DMS79 (cell line): ENCODE measurements at regions not wholly inside any gene's neighbourhood (a gene's known extent, or its start where the extent isn't known, plus 50 kb on each side); places are given as distances from the start of the nearest gene placed in this dataset.
"Not testable (repeated sequence)": the region's sequence is repeated elsewhere in the genome, so short reads cannot be mapped to it uniquely, and the experiment has no call there.

Experiments
- DNase-seq: peaks from one replicate; lab custom pipeline; 2025; lab: John Stamatoyannopoulos, UW

DNA sequence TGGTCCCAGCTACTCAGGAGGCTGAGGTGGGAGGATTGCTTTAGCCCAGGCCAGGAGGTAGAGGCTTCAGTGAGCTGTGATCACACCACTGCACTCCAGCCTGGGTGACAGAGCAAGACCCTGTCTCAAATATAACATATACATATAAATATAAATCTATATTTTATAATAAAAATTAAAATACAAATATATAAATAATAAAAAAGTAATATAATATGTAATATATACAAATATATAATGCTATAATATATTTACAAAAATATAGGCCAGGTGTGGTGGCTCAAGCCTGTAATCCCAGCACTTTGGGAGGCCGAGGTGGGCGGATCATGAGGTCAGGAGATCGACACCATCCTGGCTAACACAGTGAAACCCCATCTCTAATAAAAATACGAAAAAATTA, 131.4 kb downstream of the MFAP3L start:
- DNase-seq: not testable (repeated sequence)

DNA sequence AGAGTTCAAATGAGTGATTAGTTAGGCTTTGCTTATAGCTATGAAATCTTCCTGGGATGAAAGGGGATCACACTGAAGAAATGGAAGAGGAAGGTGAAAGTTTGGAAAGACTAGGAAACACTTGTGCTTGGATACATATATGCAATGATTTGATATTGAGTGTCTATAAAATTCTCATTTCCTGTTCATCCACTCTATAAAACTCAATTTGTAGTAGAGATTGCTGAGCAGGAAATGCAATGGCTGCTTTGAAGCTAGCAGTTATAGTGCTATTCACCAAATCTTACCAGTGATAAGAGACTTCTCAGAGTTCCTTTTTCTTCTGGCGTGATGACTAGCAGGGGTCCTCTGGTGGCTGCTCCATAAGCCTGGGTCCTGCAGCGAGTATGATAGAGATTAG, 128.1 kb upstream of the HPF1 start:
- no peak for DNase-seq

DNA sequence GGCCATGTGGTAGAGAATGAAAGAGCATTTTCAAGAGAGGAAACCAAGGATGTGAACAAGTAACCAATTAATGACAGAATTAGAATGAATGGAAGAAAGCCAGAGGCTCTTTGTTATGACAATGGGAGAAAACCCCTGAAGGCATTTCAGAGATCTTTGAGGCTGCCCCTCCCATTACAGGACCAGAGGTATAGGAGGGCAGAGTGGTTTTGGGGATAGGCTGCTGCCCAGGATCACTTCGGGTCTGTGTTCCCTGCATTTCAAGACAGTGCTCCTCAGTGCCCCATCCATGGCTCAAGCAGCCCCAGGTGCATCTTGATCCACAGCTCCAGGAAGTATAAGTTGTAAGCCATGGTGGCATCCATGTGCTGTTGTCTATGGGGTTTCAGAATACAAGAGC, 124.0 kb upstream of the HPF1 start:
- no peak for DNase-seq

DNA sequence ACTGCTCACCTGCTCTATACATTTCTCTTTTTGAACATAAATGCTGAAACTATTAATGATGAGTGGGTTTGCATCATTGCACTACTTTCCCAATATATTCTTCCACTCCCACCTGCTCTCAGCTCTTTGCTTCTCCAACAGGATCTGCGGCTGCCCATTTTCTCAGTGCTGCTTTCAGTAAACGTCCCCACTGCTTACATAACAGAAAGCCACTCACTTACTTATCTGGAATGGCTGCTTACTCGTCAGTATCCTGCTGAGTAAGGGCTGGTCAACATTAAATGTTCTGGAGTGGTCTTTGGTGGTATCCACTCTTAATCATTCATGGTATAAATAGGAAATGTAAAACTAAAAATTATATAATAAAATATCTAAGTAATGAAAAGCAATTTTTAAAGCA, 112.8 kb upstream of the HPF1 start:
- DNase-seq: no peak

DNA sequence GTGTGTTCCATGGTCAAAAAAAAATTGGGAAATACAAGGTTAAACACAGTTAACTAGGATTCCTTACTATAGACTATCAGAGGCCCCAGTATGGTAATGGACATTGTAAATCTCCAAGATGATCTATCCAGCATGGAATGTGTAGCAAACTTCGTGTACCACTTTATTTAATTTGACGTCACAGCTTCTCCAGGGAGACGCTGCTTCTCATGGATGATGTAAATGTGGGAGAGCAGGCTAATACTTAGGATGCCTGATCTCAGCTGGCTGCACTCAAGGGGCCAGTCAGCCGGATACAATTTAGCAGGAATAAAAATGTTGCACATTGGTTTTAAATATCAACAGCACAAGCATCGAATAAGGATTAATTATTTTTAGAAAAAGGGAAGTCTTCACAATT, 111.7 kb upstream of the HPF1 start:
- no peak for DNase-seq

DNA sequence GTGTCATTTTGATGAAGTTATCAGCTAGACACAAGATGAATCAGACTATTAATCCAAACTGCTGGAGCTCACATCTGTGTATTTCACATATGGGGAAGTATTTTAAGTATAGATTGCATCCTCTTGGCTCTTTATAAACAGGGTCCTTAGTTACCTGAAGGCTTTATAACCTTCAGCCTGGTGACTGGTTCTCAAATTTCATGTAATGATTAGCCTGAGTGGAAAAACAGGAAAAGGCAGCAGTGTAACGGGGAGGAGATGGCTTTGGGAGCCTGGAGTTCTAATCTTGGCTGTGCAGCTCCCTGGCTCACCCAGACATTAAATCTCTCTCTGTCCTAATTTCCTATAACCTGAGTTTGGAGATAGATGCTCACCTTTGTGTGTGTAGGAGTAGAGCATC, 103.8 kb upstream of the HPF1 start:
- DNase-seq: no peak

DNA sequence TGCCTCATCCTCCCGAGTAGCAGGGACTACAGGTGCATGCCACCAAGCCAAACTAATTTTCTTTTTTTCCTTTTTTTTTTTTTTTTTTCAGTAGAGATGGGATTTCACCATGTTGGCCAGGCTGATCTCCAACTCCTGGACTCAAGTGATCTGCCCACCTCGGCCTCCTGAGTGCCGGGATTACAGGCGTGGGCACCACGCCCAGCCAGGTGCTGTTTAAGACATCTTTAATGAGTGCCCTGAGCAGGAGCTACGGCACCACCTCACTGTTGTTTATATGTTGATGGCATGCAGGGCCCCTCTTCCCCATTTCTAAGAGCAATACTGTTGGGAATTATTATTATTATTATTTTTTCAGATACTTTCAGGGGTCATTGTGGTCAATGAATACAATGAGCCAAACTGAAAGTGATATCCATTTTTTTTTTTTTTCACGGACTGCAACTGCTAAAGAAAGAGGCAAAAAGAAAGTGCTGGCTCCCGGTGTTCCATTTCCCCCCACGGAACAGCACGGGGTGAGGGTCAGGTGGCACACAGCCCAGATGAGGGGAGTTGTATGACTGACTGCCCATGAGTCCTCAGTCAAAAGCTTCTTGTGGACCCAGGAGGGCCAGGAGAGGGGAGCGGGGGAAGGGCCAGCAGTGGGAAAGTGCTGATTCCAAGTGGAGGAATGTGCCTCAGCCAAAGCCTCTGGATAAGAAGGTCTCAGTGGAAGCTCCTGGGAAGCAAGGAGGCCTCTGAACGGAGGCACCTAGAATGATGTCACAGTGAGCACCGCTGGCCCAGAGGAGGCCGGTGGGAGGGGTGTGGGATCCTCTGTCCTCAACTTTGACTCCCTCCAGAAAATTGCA, 101.8 kb upstream of the HPF1 start:
- DNase-seq: no peak

DNA sequence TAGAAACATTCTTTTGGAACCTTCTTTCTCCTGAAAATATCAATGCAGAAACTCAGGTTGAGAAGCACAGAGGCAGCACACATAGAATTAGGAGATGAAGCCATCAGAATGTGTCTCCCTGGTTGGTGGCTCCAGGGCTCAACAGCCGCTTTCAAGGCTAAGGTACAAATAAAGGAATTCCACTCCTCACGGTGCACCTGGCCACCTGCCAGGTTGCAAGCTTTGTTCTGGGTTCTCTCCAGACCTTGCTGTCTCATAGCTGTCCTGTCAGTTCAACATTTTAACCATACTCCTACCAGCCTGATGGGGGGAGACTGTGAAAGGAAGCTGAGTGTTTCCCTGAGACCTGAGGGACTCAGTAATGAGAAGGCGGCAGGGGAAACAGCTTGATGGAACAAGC, 96.3 kb upstream of the HPF1 start:
- no peak for DNase-seq

DNA sequence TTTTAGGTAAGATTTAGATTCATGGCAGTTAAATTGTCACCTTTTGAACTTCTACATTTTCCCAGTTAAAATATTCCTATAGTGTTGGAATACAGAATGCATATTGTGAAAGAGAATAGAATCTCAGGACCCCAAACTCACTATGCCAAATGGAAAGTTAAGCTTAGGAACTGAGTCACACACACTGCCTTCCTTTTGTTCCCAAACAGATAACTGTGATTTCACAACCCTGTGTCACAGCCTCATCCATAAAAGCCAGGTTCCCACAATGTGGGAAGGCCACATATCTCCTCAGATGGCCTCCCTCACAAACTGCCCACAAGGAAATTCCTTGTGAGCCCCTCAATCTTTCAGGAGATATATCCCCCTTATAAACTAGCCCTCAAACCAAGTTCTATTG, 94.7 kb upstream of the HPF1 start:
- no peak for DNase-seq

DNA sequence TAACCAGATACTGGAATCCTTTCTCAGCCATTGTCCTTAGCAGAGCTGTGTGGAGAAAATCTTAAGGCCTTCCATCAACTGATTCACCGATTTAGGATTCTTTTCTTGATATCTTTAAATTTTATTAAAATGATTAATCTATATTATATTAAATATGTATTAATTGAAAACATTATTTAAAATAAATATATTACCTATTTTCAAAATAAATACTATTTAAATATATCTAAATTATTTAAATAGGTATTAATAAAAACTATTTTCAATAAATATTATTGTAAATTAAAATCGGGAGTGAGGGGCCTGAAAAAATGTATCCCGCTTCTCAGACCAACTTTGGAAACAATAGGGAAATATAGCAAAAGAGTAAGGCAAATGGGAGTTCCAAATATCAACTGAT, 94.0 kb upstream of the HPF1 start:
- no peak for DNase-seq

DNA sequence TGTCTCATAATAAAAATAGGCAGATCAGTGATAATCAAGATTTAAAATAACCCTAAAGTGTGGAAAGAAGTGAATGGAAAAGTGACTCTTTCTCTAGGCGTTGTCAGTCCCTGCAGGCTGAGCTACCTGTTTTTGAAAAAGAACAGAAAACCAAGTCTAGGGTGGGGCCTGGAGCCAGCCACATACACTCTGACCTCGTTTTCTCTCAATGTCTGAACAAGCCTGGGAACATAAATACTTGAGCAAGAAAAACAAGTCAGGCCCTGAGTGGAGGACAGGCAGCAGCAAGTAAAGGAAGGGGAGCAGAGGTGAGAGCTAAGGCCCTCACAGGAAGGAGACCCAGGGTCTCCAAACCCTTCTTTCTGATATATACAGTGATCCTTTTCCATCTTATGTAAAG, 91.7 kb upstream of the HPF1 start:
- DNase-seq: no peak

DNA sequence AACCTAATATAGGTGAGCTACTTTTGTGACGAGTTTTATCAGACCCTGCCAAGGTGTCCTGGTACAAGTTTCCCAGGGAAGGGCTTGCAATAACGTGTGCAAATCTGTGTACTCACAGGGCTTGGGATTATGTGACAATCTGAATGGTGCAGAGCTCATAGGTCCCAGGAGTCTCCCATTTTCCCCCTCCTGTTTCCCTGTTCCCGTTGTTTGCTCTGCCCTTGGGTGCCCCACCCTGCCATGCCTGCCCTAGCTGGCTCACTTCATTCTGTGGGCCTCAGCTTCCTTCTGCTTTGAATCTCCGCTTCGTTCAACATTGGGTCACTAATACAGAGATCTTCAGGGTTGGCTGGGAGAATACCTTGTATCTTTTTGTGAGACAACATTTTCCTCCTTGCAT, 90.3 kb upstream of the HPF1 start:
- no peak for DNase-seq

DNA sequence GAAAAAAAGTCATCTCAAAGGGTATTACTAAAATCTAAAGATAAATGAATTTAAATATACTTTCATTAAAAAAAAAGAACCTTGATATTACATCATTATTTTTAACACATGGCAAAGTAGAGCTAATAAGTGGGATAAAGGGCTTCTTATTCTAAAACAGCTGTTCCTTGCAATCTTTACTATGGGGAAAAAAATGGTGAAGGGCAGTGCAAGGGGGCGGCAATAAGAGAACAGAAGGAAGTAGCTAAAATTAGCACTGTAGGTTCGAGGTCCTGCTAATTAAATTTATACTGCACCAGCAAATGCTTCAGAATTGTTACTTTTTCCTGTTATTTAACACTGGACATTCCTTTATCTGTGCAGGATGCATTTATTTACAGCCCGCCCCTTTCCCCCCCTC, 89.4 kb upstream of the HPF1 start:
- DNase-seq: no peak

DNA sequence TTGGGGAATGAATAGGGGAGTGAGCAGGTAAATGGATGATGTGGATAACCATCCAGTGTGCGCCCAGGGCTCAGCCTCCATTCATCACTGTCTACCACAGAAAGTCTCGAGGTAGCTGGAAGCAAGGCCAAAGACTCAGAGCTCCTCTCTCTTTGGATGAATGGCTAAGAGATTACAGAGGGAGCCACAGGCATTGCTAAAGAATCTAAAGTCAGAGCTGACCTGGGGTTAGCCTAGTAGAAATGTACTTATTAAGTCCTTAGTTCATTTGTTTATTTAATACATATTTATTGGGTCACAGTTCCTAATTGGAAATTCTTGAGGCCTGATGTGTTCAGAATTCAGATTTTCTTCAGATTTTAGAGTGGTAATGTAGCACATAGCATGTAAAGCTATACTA, 88.7 kb upstream of the HPF1 start:
- DNase-seq: no peak

DNA sequence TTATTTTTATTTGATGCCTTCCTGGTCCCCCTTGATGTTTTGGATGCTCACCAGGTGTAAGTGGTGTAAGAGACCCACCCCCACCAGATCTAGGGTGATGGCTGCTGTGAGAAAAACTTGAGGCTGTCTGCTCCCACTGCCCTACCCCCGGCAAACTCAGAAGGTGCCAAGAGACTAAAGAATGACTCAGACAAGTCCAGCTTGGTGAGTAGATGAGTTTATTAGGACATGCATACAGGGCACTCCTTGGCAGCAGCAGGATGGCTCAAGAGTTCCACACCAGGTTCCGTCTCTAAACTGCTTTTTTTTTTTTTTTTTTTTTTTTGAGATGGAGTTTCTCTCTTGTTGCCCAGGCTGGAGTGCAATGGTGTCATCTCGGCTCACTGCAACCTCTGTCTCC, 84.0 kb upstream of the HPF1 start:
- DNase-seq: no peak

DNA sequence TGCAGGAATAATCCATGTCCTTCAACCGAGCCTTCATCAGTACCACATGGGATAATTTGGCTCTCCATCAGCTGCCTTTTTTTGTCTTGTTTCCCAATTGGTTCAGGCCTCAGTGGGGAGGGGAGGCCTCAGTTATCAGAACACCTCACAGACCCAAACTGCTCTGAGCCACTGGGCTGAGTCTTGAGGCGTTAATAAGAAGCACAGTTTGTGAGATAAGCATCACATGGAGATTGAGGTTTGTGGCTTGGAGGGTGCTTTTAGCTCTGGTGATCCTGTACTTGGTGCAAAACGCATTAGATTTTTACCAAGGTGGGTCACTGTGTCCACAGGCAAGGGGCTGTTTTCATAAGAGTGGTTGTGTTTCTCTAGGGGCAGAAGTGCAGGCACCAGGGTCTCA, 82.8 kb upstream of the HPF1 start:
- DNase-seq: no peak

DNA sequence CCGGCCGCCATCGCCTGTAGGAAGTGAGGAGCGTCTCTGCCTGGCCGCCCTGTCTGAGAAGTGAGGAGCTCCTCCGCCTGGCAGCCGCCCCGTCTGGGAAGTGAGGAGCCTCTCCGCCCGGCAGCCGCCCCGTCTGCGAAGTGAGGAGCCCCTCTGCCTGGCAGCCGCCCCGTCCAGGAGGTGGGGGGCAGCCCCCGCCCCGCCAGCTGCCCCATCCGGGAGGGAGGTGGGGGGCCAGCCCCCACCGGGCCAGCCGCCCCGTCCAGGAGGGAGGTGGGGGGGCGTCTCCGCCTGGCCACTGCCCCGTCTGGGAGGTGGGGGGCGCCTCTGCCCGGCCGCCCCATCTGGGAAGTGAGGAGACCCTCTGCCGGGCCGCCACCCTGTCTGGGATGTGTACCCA, 70.6 kb upstream of the HPF1 start:
- DNase-seq: not testable (repeated sequence)

DNA sequence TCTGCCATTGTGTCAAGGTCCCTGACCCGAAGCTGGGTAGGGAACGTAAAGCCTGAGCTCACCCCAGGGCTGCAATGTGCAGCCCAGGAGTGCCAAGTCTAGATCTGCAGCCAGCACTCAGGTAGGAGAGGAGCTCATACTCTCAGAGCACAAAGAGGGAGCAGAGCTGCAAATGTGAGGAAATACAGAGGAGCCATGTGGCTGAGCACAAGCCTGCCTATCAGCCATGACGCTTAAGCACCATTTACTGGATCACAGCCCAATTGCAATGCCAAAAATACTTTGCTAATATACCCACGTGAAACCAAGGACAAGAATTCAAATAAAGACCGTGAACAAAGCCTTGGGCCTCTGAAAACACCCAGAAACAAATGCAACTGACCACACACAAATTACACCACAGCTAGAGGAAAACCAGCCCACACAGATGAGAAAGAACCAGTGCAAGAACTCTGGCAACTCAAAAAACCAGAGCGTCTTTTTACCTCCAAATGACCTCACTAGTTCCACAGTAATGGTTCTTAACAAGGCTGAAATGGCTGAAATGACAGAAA, 69.0 kb upstream of the HPF1 start:
- DNase-seq: peak; percentile 11

DNA sequence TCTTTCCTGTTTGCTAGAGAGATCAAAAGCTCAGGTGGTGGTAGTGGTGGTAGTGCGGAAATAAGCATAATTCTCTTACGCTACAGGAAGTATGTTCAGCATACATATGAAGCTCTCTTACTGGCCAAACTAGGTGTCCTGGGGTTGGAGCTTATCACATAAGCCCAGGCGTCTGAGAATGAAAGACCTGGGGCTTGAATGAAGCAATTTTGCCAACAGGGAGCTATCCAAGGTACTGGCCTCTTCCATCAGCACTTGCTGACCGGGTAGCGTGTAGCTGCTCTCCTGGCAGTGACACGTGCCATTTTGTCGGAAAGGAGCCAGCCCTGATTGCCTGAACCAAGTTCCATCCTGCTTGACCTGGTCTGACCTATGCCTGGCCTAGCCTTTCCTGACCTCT, 65.9 kb upstream of the HPF1 start:
- DNase-seq: no peak

DNA sequence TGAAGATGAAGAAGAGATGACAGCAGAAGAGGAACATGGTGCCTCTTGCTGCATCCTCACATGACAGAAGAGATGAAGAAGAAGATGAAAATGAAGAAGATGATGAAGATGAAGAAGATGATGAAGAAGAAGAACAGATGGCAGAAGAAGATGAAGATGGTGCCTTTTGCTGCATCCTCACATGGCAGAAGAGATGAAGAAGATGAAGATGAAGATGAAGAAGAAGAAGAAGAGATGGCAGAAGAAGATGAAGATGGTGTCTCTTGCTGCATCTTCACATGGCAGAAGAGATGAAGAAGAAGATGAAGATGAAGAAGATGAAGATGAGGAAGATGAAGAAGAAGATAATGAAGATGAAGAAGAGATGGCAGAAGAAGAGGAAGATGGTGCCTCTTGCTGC, 63.7 kb upstream of the HPF1 start:
- no peak for DNase-seq

DNA sequence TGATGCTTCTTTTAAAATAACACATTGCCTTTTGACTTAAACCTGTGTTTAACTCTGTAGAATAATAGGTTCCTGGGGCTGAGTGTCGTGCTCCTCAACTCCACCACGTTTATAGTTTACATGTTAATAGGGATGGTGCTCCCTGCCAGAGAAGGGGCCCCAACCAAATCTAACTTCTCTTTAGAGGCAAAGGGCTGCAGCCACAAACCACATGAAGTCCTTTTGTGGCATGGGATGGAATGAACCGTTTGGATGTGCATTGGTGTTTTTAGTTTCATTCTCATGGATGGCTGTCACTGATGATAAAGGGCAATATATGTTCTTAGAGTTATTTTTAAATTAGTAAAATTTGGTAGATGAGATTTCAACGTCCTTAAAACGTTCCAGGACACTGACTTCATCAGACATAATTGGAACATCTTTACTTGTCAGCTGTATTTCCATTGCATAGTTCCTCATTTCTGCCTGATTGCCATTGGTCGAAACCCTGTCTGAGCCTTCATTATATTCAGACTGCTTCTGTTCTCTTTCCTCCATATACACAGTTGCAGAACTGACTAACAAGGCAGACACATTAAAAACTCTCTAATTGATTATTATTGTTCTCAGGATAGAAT, 60.4 kb upstream of the HPF1 start:
- DNase-seq: no peak

DNA sequence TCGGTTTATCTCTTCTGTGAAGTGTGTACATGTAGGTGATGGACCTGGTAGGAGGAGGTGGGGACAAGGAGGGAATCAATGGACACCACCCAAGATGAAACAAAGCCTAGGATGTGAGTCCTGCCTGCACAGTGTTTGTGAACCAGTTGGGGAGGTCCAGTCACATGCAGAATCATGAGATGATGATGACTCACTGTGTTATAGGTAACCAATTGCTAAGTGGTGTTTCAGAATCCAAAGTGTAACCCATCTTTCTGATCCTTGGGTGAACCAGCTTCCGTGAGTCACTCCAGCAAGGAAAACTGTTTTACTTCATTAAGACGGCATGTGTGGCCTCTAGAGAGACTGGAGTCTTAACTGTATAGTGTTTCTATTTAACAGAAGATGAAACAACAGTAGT, 57.9 kb upstream of the HPF1 start:
- no peak for DNase-seq

DNA sequence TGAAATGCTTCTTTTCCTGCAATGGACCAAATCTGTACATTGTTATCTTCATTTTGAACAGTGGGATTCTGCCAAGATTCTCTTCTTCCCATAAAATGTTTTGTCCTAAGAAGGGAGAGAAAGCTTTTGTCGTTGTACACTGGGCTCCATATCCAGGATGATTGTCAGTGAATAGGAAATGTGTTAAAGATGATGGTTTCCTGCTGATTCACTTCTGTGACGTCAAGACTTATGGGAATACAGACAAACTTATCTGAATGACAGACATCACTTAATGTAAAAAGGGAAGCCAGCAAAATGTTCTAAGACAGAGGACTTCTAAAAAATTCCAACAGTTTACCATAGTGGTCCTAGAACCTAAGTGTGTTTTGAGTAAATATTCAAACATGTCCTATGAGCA, 53.7 kb upstream of the HPF1 start:
- no peak for DNase-seq
